MCF 10A (cell line): ENCODE measurements at regions not wholly inside any gene's neighbourhood (a gene's known extent, or its start where the extent isn't known, plus 50 kb on each side); places are given as distances from the start of the nearest gene placed in this dataset.

Source experiments
- BruUV-seq: library from RNA; stranded (reverse); fragments of 400-500 nt; replicated peaks from 2 replicates; lab custom pipeline; 2021; lab: Mats Ljungman, UMichigan
- CTCF ChIA-PET: fragments of 300-600 bp; sonication (Branson Sonifier 250); formaldehyde crosslinking; extraction: SDS; loops from one replicate; lab custom pipeline; 2021; ENCODE audit warnings: antibody characterized with exemption, inconsistent platforms; lab: Yijun Ruan, JAX
- POLR2A ChIA-PET: fragments of 300-600, 350-650 bp; sonication (Branson Sonifier 250); formaldehyde crosslinking; extraction: SDS; loops from one replicate; lab custom pipeline; 2020; ENCODE audit warnings: antibody characterized with exemption, inconsistent platforms; lab: Yijun Ruan, JAX
- DNase-seq: peaks from one replicate; pipeline ENCODE4 v3.0.0-alpha.2; 2018; ENCODE audit not compliant: unreplicated experiment
- H3K27ac Mint-ChIP-seq: one replicate; pipeline ENCODE4 v1.8.0; 2022; ENCODE audit warnings: mild to moderate bottlenecking, low read depth, mixed read lengths; ENCODE audit not compliant: unreplicated experiment
- H3K27me3 Mint-ChIP-seq: one replicate; pipeline ENCODE4 v1.8.0; 2022; ENCODE audit warnings: mixed read lengths; ENCODE audit not compliant: insufficient read depth, unreplicated experiment
- H3K36me3 Mint-ChIP-seq: one replicate; pipeline ENCODE4 v1.8.0; 2022; ENCODE audit warnings: mild to moderate bottlenecking, moderate library complexity, mixed read lengths; ENCODE audit not compliant: insufficient read depth, unreplicated experiment
- H3K4me1 Mint-ChIP-seq: one replicate; pipeline ENCODE4 v1.8.0; 2022; ENCODE audit warnings: mixed read lengths; ENCODE audit not compliant: insufficient read depth, unreplicated experiment
- H3K4me3 Mint-ChIP-seq: one replicate; pipeline ENCODE4 v1.8.0; 2022; ENCODE audit warnings: mild to moderate bottlenecking, moderate library complexity, mixed read lengths; ENCODE audit not compliant: unreplicated experiment
- H3K9me3 Mint-ChIP-seq: one replicate; pipeline ENCODE4 v1.8.0; 2022; ENCODE audit warnings: mixed read lengths; ENCODE audit not compliant: unreplicated experiment
- CTCF ChIP-seq: fragments of 200-600 bp; IDR thresholded peaks from one replicate; pipeline ENCODE4 v1.8.0; 2022; ENCODE audit warnings: antibody characterized with exemption, mild to moderate bottlenecking; ENCODE audit not compliant: unreplicated experiment
- intact Hi-C: fragments of 100-400 bp; cut with micrococcal nuclease; formaldehyde crosslinking; loops from 2 replicates; pipeline ENCODE4 v1.14.1; 2022

GRCh38 chr7:31261341-31261740 lies 79.2 kb downstream of the NEUROD6 start:
- no peak overlapping the region for H3K27ac Mint-ChIP-seq
- no peak overlapping the region for H3K4me3 Mint-ChIP-seq
- ChIA-PET CTCF (no interaction called here), POLR2A (no interaction called here)
- DNase-seq: no peak
- no peaks in the 10 kb centered on the region for H3K9me3 Mint-ChIP-seq
- no peaks in the 10 kb centered on the region for H3K4me1 Mint-ChIP-seq
- BruUV-seq: no TSS peak
- no peak for TF ChIP-seq CTCF
- intact Hi-C loops: no loop called here
- peaks cover 23% of the 10 kb centered on the region for H3K27me3 Mint-ChIP-seq
- no peaks in the 10 kb centered on the region for H3K36me3 Mint-ChIP-seq

GRCh38 chr7:31260851-31261250 lies 79.7 kb downstream of the NEUROD6 start:
- TF ChIP-seq CTCF: no peak
- Mint-ChIP-seq H3K27me3 (peaks cover 20% of the 10 kb centered on the region), H3K27ac (no peak overlapping the region), H3K4me1 (no peaks in the 10 kb centered on the region), H3K36me3 (no peaks in the 10 kb centered on the region), H3K9me3 (no peaks in the 10 kb centered on the region), H3K4me3 (no peak overlapping the region)
- no peak for DNase-seq
- ChIA-PET CTCF (no interaction called here), POLR2A (no interaction called here)
- intact Hi-C loops: no loop called here
- no TSS peak for BruUV-seq

GRCh38 chr7:31258391-31258790 lies 82.1 kb downstream of the NEUROD6 start:
- intact Hi-C loops: no loop called here
- H3K27me3 Mint-ChIP-seq: peaks cover 12% of the 10 kb centered on the region
- H3K36me3 Mint-ChIP-seq: no peaks in the 10 kb centered on the region
- TF ChIP-seq CTCF: no peak
- H3K27ac Mint-ChIP-seq: no peak overlapping the region
- no peaks in the 10 kb centered on the region for H3K4me1 Mint-ChIP-seq
- no peak overlapping the region for H3K4me3 Mint-ChIP-seq
- ChIA-PET POLR2A (no interaction called here), CTCF (interaction anchor here (0.7 kb wide), 1 partner anchor 124 kb away, joined by 3 read pairs; no protein-coding TSS in a partner anchor)
- BruUV-seq: no TSS peak
- no peak for DNase-seq
- no peaks in the 10 kb centered on the region for H3K9me3 Mint-ChIP-seq

- H3K9me3 Mint-ChIP-seq: no peaks in the 10 kb centered on the region
- no peak overlapping the region for H3K27ac Mint-ChIP-seq
- no peak for TF ChIP-seq CTCF
- H3K36me3 Mint-ChIP-seq: no peaks in the 10 kb centered on the region
- intact Hi-C loops: no loop called here
- ChIA-PET POLR2A (no interaction called here), CTCF (no interaction called here)
- no peaks in the 10 kb centered on the region for H3K27me3 Mint-ChIP-seq
- DNase-seq: no peak
- BruUV-seq: no TSS peak
- H3K4me3 Mint-ChIP-seq: no peak overlapping the region
- no peaks in the 10 kb centered on the region for H3K4me1 Mint-ChIP-seq
These were observed 84.0 kb downstream of the NEUROD6 start for GRCh38 chr7:31256506-31256905.
